ENCODE measurements at regions not wholly inside any gene's neighbourhood (a gene's known extent, or its start where the extent isn't known, plus 50 kb on each side); places are given as distances from the start of the nearest gene placed in this dataset.

DNA sequence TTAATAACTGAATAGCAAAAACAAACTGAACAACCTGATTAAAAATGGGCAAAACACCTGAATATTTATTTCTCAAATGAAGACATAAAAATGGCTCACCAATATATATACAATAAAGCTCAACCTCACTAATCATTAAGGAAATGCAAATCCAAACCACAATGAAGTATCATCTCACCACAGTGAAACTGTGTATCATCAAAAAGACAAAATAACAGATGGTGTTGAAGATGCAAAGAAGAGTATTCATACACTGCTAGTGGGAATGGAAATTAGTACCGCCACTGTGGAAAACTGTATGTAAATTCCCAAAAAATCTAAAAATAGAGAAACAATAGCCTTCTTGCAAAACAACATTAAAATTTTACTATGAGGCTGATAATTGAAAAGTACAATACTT, 1660.1 kb upstream of the B3GALT2 start:
- TF ChIP-seq, protein P1, sequence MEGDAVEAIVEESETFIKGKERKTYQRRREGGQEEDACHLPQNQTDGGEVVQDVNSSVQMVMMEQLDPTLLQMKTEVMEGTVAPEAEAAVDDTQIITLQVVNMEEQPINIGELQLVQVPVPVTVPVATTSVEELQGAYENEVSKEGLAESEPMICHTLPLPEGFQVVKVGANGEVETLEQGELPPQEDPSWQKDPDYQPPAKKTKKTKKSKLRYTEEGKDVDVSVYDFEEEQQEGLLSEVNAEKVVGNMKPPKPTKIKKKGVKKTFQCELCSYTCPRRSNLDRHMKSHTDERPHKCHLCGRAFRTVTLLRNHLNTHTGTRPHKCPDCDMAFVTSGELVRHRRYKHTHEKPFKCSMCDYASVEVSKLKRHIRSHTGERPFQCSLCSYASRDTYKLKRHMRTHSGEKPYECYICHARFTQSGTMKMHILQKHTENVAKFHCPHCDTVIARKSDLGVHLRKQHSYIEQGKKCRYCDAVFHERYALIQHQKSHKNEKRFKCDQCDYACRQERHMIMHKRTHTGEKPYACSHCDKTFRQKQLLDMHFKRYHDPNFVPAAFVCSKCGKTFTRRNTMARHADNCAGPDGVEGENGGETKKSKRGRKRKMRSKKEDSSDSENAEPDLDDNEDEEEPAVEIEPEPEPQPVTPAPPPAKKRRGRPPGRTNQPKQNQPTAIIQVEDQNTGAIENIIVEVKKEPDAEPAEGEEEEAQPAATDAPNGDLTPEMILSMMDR (IDR thresholded peaks at IDR 0.05; ENCODE audit: insufficient read depth, low read length): no peak
- TF ChIP-seq, protein P2, sequence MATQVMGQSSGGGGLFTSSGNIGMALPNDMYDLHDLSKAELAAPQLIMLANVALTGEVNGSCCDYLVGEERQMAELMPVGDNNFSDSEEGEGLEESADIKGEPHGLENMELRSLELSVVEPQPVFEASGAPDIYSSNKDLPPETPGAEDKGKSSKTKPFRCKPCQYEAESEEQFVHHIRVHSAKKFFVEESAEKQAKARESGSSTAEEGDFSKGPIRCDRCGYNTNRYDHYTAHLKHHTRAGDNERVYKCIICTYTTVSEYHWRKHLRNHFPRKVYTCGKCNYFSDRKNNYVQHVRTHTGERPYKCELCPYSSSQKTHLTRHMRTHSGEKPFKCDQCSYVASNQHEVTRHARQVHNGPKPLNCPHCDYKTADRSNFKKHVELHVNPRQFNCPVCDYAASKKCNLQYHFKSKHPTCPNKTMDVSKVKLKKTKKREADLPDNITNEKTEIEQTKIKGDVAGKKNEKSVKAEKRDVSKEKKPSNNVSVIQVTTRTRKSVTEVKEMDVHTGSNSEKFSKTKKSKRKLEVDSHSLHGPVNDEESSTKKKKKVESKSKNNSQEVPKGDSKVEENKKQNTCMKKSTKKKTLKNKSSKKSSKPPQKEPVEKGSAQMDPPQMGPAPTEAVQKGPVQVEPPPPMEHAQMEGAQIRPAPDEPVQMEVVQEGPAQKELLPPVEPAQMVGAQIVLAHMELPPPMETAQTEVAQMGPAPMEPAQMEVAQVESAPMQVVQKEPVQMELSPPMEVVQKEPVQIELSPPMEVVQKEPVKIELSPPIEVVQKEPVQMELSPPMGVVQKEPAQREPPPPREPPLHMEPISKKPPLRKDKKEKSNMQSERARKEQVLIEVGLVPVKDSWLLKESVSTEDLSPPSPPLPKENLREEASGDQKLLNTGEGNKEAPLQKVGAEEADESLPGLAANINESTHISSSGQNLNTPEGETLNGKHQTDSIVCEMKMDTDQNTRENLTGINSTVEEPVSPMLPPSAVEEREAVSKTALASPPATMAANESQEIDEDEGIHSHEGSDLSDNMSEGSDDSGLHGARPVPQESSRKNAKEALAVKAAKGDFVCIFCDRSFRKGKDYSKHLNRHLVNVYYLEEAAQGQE (IDR thresholded peaks at IDR 0.05; ENCODE audit: insufficient replicate concordance, low read depth): no peak
- TF ChIP-seq POLR2AphosphoS5 (IDR thresholded peaks at IDR 0.05; ENCODE audit: low read depth): no peak

Measured in HL-60 (cell line).